Inflammatory macrophage (primary cell): ENCODE measurements at regions not wholly inside any gene's neighbourhood (a gene's known extent, or its start where the extent isn't known, plus 50 kb on each side); places are given as distances from the start of the nearest gene placed in this dataset.
"Not testable (repeated sequence)": the region's sequence is repeated elsewhere in the genome, so short reads cannot be mapped to it uniquely, and the experiment has no call there.

ENCODE experiments used
- DNase-seq, 2 donors: peaks; one replicate each; pipeline ENCODE4 v3.0.0-alpha.2; 2020 to 2022

GRCh38 chrX:46366381-46367207, 178.6 kb downstream of the ZNF674 start:
- DNase-seq = no peak

DNA sequence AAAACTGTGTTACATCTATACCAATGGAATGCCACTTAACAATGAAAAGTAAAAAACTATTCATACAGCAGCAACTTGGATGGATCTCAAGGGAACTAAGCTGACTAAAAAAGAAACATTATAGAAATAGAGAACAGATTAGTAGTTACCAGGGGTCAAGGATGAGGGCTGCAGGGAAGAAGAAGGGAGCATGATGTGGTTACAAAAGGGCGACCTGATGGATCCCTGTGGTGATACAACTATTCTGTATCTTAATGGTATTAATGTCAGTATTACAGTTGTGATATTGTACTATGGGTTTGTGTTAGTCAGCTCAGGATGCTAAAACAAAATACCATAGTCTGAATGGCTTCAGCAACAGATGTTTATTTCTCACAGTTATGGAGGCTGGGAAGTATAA, 190.7 kb downstream of the ZNF674 start:
- DNase-seq = no peak

DNA sequence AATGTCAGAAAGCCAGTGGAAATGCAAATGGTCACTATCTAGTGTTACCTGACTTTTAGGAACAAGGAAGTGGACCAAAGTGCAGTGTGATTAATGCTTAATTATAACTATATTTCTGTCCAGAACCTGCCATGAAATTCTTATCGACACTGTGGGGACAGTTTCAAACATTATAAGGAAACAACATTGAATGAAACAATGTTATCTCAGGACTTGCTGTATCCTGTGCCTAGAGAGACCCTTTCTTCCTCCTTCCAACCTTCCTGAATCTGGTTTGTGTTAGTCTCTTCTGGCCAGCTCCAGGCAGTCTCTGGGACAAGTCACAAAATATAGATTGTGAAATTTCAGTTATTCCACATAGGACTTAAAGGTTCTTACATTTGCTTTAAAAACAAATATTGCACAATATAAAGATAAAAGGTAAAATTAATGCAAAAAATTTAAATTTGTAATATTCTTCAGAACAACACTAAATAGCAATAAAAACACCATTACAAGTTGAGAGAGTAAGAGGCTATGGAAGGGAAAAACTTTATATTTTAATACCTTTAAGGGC, 203.4 kb downstream of the ZNF674 start:
- DNase-seq = no peak

- DNase-seq = no peak
Observed at GRCh38 chrX:46340696-46341095, 204.5 kb downstream of the ZNF674 start.

- no peak for DNase-seq
Observed at GRCh38 chrX:46333550-46333949, 211.7 kb downstream of the ZNF674 start.

GRCh38 chrX:46330981-46331380, 214.2 kb downstream of the ZNF674 start:
- DNase-seq = no peak

DNA sequence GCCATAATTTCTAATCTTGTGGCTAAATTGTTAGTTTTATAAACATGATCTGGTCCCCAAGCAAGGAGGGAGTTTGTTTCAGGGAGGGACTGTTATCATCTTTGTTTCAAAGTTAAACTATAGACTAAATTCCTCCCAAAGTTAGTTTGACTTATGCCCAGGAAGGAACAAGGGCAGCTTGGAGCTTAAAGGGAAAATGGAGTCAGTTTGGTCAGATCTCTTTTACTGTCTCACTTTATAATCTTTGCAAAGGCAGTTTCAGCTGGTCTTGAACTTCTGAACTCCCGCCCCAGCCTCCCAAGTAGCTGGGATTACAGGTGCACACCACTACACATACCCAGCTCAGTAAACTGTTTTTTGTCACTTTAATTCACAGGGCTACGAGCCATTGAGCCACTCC, 214.7 kb downstream of the ZNF674 start:
- DNase-seq = no peak

- no peak for DNase-seq
Observed at GRCh38 chrX:46328133-46328532, 217.1 kb downstream of the ZNF674 start.

DNA sequence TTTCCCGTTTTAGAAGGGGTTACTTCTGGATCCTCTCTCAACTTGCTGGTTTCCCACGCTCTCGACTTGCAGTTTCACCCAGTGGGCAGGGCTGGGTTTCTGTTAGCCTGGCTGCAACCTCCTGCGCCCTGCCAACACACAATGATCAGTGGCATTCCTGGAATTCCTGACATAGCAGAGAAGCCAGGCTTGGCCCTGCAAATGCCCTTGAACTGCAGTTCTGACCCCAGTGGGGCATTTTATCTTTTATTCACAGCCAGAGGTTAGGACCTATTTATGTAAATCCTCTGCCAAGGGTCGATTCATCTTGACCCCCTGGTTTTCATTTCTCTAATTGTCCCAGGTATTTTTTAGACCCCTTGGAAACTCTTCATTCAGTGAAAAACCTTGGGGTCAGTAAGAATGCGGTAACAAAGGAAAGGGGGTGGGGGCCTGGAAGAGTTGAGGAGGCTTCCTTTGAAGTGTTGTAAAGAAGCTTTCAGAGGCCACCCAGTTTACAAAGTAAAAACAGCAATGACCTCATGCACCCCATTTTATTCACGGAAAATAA, 217.6 kb downstream of the ZNF674 start:
- DNase-seq = no peak

GRCh38 chrX:46326161-46326560, 219.1 kb downstream of the ZNF674 start:
- DNase-seq = no peak

DNA sequence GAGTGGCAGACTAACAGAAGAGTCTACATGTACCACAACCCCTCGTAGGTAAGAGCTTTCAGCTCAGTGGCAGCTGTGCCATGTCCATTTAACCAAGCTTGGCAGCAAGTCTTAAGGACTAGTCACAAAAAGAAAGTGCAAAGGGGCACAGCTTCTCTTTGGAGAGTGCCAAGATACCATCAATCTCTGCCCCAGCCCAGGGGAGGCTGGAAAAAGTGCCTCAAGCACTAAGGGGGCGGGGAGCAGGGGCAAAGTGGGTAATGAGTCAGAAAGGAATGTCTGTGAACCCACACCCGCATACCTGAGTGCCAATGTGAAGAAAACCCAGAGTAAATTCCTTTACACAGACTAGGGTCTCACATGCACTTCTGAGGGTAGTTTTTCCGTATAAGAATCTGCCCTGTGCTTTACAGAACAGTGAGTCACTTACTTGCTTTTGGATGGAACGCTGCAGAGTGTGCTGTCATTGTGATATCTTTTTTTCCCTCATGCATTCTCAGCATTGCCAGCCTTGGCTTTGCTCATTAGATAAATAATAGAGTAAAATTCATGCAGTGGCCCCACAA, 219.8 kb downstream of the ZNF674 start:
- no peak for DNase-seq

DNA sequence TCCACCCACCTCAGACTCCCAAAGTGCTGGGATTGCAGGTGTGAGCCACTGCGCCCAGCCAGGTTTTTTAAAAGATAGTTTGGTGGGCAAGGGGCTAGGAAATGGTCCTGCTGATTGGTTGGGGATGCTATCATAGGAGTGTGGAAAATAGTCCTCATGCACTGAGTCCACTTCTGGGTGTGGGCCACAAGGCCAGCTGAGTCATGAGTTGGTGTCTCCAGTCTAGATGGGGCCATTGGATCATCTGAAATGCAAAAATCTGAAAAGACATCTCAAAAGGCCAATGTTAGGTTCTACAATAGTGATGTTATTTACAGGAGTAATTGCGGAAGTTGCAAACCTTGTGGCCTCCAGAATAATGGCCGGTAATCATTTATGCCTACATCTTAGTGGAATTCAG, 221.1 kb downstream of the ZNF674 start:
- no peak for DNase-seq

- not testable (repeated sequence) for DNase-seq
Observed at GRCh38 chrX:46322929-46323328, 222.3 kb downstream of the ZNF674 start.

DNA sequence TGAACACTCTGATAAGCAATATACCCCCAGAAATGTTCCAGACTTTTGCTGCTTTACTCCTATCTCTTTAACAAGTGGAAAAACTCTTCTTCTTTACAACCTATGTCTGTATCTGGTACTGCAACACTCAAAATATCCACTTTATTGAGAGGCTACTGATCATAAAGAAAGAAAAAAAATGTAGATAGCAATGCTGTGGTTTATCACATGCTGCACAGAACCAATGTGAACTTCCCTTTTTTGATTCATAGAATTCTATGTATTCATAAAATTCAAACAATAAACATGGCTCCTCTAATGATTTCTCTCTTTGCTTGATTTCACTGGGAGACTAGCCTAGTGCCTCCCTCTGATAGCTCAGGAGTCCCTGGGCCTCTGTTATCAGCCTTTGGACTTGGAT, 223.5 kb downstream of the ZNF674 start:
- peak in 1 of 2 donors; percentile 8 for DNase-seq

GRCh38 chrX:46319750-46320149, 225.5 kb downstream of the ZNF674 start:
- no peak for DNase-seq

DNA sequence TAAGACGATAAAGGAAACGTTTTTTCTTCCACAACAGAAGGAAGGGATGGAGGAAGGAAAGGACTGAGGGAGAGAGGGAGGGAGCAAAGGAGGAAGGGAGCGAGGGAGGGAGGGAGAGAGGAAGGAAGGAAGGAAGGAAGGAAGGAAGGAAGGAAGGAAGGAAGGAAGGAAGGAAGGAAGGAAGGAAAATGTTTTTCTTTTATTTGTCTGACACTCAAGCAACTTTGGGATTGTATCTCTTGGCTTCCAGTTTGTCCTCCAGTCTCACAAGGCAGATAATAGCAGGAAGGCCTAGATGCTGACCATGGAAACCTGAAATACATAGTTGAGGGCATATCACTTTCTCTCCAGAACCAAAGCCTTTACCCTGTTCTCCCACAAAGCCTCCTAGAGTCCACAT, 226.7 kb downstream of the ZNF674 start:
- no peak for DNase-seq

GRCh38 chrX:46317163-46317562, 228.1 kb downstream of the ZNF674 start:
- DNase-seq = no peak

DNA sequence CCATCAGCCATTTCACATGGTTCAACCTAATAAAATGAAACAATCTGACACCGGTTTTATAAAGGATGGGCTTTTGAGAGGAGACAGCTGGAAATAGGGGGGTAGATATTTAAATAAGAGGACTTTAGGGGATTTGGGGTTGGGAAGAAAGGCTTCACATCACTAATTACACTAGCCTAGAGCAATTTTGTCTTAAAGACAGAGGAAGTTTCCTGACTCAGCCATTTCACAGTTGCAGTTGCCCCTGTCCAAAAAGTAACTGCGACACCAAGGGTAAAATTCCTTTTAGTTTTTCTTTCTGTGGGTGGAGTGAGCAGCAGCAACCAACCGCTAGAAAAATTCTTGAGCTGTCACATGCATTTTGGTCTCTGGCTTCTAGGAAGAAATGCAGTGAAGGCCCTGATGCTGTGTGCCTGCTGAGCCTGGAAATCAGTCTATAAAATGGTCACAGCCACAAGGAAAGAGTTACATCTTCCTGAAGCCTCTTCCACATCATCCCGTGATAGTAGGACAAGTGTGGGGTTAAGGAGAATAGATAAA, 233.6 kb downstream of the ZNF674 start:
- DNase-seq = no peak

DNA sequence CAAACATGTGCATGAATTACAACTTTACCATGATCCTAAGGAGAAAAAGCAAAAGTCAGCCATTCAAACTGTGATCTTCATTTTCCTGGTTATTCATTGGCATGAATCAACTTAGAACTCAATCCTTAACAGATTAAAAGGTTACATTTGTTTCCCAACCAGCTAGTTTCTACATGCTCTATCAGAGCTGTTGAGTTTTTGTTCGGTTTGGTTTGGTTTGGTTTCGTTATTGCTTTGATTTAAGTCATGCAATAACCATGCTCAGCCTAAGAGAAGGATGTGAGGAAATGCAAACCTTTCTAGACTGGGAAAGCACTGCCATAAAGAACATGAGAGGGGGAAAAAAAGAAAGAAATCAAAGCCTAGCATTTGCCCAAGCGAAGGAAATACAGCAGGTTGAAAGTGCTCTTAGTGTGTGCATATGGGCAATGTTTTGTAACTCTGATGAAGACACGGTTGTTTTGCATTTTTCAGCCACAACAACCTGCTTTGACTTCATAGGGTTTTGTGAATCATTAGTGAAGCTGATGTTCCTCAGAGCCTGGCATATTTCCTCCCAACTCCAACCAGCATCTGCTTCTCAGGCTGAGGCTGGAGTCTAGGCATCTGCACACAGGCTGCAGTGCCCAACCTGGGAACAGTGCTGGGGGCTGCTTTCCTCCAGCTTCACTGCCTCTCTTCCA, 234.3 kb downstream of the ZNF674 start:
- DNase-seq = no peak

- DNase-seq = no peak
Observed at GRCh38 chrX:46308110-46308509, 237.1 kb downstream of the ZNF674 start.

- no peak for DNase-seq
Observed at GRCh38 chrX:46306103-46306502, 239.1 kb downstream of the ZNF674 start.

DNA sequence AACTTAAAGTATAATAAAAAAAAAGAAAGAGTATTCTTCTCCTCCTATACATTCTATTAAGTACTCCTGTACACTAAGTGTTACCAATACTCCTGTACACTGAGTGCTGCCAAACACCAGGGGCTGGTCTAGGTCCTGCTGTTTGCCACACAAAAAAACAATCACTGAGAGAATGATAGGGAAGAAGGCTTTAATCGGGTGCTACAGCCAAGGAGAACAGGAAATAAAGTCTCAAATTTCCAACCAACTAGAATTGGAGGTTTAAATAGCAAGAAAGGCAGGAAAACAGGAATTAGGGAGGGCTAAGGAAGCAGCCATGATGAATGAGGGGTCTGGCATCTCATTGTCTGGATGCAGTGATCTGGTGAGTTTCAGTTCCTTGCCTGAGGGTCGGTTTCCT, 239.8 kb downstream of the ZNF674 start:
- DNase-seq = no peak

DNA sequence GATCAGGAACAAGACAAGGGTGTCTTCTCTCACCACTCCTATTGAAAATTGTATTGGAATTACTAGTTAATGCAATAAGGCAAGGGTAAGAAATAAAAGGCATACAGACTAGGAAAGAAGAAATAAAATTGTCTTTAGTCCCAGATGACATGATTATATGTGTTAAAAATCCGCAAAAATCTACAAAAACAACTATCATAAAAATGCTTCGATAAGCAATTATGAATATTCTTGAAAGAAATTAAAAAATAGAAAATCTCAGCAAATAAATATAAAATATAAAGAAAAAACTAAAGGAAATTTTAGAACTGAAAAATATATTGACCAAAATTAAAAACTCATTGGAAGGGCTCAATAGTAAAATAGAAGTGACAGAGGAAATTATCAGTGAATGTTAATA, 243.3 kb downstream of the ZNF674 start:
- no peak for DNase-seq
